ENCODE measurements at regions not wholly inside any gene's neighbourhood (a gene's known extent, or its start where the extent isn't known, plus 50 kb on each side); places are given as distances from the start of the nearest gene placed in this dataset.
"Not testable (repeated sequence)": the region's sequence is repeated elsewhere in the genome, so short reads cannot be mapped to it uniquely, and the experiment has no call there.

- TF ChIP-seq, protein P1, sequence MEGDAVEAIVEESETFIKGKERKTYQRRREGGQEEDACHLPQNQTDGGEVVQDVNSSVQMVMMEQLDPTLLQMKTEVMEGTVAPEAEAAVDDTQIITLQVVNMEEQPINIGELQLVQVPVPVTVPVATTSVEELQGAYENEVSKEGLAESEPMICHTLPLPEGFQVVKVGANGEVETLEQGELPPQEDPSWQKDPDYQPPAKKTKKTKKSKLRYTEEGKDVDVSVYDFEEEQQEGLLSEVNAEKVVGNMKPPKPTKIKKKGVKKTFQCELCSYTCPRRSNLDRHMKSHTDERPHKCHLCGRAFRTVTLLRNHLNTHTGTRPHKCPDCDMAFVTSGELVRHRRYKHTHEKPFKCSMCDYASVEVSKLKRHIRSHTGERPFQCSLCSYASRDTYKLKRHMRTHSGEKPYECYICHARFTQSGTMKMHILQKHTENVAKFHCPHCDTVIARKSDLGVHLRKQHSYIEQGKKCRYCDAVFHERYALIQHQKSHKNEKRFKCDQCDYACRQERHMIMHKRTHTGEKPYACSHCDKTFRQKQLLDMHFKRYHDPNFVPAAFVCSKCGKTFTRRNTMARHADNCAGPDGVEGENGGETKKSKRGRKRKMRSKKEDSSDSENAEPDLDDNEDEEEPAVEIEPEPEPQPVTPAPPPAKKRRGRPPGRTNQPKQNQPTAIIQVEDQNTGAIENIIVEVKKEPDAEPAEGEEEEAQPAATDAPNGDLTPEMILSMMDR (IDR thresholded peaks at IDR 0.05; ENCODE audit: low read length): not testable (repeated sequence)
- not testable (repeated sequence) for TF ChIP-seq EZH2 (optimal IDR thresholded peaks at IDR 0.05; ENCODE audit: low read depth, low read length); EZH2phosphoT487 (IDR thresholded peaks at IDR 0.05; ENCODE audit: low read length)
These were observed 106.0 kb downstream of the TMEM167A start for GRCh38 chr5:82971034-82971806.

All from MM.1S (cell line).